ENCODE measurements at regions not wholly inside any gene's neighbourhood (a gene's known extent, or its start where the extent isn't known, plus 50 kb on each side); places are given as distances from the start of the nearest gene placed in this dataset.

DNA sequence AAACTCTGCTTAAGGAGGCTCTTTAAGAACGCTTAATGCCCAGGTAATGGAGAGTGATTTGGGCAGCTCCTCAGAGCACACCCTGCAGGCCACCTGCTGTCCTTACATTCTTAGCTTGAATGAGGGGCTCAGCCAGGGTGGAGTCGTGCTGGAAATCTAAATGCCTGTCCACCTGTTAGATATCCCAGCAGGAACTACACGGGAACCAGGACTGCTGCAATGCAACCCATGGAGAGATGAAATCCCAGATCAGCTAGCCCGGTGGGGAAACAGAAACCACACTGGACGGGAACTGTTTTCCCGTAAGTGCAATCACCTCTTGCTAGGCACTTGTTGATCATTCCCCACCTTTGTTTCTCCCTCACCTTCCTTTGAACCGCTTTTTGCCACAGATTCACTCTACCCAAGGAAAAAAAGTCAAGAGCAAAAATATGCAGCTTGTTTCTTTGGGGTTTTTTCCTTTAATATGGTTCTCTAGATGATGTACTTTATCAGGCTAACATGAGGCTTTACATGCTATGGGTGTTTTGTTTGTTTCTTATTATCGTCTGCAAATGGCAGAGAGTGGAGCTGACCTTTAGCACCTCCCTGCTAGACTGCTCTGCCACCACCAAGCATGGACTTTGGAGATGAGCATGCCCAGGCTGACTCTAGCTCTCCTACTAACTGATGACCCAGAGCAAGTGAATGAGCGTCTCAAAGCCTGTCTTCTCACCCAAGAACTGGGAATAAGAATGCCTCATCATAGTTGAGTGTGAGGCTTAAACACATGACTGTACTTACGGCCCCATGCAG is 125.9 kb upstream of the TNFAIP3 start:
- TF ChIP-seq, protein P1, sequence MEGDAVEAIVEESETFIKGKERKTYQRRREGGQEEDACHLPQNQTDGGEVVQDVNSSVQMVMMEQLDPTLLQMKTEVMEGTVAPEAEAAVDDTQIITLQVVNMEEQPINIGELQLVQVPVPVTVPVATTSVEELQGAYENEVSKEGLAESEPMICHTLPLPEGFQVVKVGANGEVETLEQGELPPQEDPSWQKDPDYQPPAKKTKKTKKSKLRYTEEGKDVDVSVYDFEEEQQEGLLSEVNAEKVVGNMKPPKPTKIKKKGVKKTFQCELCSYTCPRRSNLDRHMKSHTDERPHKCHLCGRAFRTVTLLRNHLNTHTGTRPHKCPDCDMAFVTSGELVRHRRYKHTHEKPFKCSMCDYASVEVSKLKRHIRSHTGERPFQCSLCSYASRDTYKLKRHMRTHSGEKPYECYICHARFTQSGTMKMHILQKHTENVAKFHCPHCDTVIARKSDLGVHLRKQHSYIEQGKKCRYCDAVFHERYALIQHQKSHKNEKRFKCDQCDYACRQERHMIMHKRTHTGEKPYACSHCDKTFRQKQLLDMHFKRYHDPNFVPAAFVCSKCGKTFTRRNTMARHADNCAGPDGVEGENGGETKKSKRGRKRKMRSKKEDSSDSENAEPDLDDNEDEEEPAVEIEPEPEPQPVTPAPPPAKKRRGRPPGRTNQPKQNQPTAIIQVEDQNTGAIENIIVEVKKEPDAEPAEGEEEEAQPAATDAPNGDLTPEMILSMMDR (IDR thresholded peaks at IDR 0.05): no peak
- no peak for TF ChIP-seq POLR2A (IDR thresholded peaks at IDR 0.05)

Data from heart left ventricle (tissue), 13 donors.